Middle frontal gyrus (tissue), 1 donor: ENCODE measurements at regions not wholly inside any gene's neighbourhood (a gene's known extent, or its start where the extent isn't known, plus 50 kb on each side); places are given as distances from the start of the nearest gene placed in this dataset.

Experiments used
- DNase-seq: peaks from one replicate; pipeline ENCODE4 v3.0.0-alpha.2; 2015; ENCODE audit warnings: low spot score; ENCODE audit errors: extremely low spot score

DNA sequence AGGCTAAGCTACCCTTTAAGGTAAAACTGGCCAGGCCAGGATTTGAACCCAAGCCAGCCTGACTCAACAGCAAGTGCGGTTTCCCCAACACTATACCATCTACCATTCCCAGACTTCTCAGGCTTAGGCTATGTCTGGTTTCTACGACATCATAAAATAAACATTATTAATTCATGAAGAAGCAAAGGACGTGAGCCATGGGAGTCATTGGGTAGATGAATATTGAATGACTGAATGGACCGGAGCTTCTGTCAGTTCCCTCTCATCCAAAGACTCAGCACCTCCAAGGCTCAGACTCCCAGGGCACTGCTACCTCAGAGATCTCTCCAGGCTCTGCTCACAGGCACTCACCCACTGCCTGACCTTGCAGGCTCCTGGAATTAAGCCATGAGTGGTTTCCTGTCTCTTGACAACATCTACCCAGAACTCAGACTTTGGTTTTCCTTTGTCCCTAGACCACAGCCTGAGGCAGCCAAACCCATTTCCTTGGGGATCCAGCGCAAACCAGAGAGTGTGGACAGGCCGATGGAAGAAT, 64.6 kb upstream of the STEAP1B start:
- no peak for DNase-seq

DNA sequence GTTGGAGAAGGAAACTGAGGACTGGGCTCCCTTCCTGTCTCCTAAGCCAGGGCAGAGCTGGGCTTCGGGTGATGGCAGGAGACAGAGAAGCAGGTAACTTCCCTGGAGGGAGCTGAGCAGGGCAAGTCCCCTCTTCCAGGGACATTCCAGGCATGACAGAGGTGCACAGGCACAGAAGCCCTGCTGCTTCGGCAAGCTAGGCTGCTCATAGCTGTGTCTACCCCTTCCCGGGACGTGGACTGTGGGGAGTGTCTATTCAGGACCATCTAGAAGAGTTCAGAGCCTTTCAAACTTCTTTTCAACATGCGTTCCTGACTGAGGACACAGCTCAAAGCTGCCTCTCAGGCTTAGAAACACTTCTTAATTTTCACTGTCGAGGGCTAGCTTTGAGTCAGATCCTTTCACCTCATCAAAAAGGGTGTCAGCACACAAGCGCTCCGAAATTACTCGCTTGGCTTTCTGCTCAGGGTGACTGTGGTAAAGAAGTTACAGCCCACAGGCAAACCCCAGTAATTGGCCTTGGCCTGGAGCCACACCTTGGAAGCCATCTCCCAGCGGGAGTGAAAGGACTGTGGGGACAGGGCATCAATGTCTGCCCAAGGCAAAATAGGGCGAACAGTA, 63.7 kb upstream of the STEAP1B start:
- DNase-seq: no peak

DNA sequence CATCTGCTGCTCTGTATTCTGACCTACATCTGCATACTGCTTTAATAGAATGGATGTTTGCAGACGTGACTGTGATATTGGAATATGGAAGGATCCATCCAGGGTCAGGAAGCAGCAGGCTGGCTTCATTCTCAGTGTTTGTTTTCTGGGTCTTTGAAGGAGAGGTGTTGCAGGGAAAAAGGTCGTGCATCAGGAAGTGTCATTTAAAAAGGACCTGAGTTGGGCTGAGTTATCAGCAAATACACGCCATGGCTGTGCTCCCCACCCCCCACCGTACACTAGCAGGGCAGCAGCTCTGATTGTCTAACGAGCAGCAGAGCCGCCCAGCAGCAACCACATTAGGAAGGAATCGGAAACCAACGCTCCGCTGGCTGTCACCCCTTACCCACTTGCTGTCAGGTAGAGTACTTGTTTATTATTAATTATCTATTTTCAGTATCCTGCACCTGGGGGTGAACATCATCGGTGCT, 63.1 kb upstream of the STEAP1B start:
- DNase-seq: no peak

DNA sequence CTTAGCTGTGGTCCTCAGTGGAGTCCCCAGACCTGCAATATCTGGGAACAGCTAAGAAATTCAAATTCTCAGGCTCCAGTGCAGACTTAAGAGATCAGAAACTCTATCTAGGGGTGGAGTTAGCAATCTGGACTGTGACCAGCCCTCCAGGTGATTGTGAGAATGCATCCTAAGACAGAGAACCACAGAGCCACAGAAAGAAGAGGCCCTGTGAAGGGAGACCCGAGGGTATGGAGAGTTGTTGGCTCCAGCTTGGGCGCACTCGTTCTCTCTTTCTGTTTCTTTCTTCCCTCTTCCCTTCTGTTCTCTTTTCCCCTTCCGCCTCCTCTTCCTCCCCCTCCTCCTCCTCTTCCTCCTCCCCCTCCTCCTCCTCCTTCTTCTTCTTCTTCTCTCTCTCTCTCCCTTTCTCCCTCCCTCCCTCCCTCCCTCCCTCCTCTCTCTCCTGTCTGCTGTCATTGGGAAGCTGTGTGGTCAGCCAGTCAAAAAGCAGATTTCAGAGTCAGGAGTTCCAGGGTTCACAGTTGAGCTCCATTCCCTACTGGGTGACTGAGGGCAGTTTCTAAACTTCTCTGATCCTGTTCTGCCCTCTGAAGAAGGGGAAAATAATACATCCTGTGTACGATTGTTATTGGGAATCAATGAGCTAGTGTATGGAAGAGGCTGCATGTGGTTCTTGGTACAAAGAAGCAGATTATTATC, 62.1 kb upstream of the STEAP1B start:
- no peak for DNase-seq

GRCh38 chr7:22561321-22561811, 61.4 kb upstream of the STEAP1B start:
- peak; percentile 51 for DNase-seq

DNA sequence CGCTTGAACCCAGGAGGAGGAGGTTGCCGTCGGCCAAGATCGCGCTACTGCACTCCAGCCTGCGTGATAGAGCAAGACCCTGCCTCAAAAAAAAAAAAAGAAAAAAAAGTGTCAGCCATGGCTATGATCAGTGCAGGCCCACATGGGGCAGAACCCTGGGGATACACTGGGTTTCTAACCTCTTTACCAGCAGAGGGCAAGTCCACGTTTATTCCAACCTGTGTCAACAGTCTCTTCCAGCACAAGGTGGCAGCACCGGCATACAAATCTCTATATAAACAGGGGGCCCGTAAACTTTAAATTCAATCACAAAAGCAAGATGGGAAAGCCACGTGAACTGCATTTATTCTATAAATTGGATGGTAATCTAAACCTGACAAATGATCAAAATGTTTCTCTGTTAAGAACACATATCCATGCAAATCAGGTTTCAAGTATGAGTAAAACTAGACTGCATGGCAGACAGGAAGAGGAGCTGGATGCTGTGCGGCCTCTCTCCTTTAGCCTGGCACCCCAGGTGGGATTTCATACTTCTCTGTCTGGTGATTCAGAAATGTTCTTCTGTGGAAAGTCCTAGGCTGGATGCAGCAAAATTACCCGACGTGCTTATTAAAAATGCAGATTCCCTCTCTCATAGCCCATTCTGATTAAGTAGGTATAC, 60.0 kb upstream of the STEAP1B start:
- DNase-seq: peak; percentile 63

GRCh38 chr7:22557167-22557566, 57.2 kb upstream of the STEAP1B start:
- DNase-seq: no peak

DNA sequence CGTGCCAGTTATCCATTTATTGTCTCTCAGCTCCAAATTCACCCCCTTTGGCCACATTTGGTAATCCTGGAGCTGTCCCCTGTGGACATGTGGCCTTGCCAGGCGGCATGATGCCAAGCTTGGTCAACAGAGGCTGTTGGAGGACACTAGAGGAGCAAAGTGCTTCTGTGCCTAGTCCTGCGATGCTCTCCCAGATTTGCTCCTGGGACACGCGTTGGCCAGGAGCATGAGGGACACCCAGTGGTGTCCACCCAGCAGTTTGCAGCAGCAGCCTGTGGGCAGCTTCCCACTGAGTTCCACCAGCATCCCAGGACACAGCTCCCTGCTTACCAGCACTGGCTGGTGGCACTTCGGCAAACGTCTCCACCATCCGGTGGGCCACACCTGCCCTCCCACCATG, 55.5 kb upstream of the STEAP1B start:
- no peak for DNase-seq

DNA sequence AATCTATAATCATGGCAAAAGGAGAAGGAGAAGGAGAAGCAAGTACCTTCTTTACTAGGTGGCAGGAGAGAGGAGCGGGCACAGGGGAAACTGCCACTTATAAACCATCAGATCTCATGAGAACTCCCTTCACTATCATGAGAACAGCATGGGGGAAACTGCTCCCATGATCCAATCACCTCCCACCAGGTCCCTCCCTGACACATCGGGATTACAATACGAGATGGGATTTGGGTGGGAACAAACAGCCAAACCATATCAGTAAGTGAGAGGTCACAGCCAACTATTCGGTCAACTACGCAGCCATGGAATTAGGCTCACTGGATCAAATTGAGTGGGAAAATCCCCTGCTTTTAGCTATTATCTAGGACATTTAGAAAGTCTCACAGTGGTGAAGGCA, 54.2 kb upstream of the STEAP1B start:
- no peak for DNase-seq

DNA sequence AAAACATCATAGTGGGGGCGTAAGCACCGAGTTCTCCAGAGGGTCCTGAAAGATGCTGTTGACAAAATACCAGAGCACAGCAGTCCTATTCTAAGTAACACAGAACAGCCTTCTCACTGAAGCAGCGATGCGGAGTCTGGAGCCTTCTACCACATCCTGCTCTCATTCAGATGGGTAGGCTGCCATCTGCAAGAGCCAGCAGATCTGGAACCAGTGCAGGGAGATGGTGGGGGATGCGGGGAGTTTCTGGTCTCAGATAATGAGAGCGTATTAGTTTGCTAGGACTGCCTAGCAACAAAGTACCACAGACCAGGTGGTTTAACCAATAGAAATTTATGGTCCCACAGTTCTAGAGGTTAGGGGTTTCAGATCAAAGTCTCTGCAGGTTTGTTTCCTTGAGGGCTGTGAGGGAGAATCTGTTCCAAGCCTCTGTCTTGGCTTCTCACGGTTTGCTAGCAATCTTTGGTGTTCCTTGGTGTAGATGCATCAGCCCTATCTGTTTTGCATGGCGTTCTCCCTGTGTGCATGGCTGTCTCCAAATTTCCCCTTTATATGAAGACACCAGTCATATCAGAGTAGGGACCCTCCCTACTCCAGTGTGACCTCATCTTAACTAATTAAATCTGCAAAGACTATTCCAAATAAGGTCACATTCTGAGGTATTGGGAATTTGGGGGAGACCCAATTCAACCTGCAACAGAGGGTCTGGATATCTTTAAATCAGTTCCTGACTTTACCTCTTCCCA, 52.0 kb upstream of the STEAP1B start:
- DNase-seq: no peak

DNA sequence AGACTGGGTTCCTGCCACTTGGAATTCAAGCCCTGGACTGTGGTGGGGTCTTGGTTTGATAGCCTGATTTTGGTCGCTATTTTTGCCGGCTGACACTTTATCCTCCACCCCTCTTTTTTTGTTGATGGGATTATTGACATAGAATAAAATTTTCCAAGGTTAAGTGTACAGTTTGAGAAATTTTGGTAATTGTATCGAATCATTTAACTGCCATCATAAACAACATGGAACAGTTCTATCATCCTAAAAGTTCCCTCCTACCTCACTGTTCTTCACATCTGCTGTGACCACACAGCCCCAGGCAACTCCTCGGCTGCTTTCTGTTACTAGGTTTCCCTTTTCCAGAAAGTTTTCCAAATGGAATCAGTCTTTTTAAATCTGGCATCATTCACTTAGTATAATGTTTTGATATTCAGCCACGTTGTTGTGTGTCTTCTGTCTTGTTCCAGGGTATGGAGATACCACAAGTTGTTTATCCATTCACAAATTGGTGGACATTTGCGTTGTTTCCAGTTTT, 50.6 kb upstream of the STEAP1B start:
- no peak for DNase-seq

- no peak for DNase-seq
Observed at GRCh38 chr7:22549667-22550513, 49.9 kb upstream of the STEAP1B start.
